ENCODE measurements at regions not wholly inside any gene's neighbourhood (a gene's known extent, or its start where the extent isn't known, plus 50 kb on each side); places are given as distances from the start of the nearest gene placed in this dataset.

GRCh38 chr9:2480255-2480837 lies 141.2 kb upstream of the VLDLR start:
- TF ChIP-seq EP300 (IDR thresholded peaks at IDR 0.05; ENCODE audit: borderline replicate concordance), result no peak
- TF ChIP-seq, protein P1, sequence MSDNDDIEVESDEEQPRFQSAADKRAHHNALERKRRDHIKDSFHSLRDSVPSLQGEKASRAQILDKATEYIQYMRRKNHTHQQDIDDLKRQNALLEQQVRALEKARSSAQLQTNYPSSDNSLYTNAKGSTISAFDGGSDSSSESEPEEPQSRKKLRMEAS (IDR thresholded peaks at IDR 0.05), result no peak
- TF ChIP-seq, protein P2, sequence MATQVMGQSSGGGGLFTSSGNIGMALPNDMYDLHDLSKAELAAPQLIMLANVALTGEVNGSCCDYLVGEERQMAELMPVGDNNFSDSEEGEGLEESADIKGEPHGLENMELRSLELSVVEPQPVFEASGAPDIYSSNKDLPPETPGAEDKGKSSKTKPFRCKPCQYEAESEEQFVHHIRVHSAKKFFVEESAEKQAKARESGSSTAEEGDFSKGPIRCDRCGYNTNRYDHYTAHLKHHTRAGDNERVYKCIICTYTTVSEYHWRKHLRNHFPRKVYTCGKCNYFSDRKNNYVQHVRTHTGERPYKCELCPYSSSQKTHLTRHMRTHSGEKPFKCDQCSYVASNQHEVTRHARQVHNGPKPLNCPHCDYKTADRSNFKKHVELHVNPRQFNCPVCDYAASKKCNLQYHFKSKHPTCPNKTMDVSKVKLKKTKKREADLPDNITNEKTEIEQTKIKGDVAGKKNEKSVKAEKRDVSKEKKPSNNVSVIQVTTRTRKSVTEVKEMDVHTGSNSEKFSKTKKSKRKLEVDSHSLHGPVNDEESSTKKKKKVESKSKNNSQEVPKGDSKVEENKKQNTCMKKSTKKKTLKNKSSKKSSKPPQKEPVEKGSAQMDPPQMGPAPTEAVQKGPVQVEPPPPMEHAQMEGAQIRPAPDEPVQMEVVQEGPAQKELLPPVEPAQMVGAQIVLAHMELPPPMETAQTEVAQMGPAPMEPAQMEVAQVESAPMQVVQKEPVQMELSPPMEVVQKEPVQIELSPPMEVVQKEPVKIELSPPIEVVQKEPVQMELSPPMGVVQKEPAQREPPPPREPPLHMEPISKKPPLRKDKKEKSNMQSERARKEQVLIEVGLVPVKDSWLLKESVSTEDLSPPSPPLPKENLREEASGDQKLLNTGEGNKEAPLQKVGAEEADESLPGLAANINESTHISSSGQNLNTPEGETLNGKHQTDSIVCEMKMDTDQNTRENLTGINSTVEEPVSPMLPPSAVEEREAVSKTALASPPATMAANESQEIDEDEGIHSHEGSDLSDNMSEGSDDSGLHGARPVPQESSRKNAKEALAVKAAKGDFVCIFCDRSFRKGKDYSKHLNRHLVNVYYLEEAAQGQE (IDR thresholded peaks at IDR 0.05; ENCODE audit: low read depth), result no peak
- no peak for TF ChIP-seq CREB1 (IDR thresholded peaks at IDR 0.05; ENCODE audit: low read depth)
- TF ChIP-seq EGR1 (IDR thresholded peaks at IDR 0.05), result no peak
- TF ChIP-seq TEAD4 (IDR thresholded peaks at IDR 0.05), result no peak
- no peak for TF ChIP-seq RAD21 (IDR thresholded peaks at IDR 0.05; ENCODE audit: low read depth)
- TF ChIP-seq YY1 (IDR thresholded peaks at IDR 0.05; ENCODE audit: low read depth), result no peak
- no peak for TF ChIP-seq ZBTB7A (IDR thresholded peaks at IDR 0.05; ENCODE audit: low read depth)
- TF ChIP-seq CEBPB (IDR thresholded peaks at IDR 0.05), result no peak
- no peak for TF ChIP-seq NFIC (IDR thresholded peaks at IDR 0.05)
- TF ChIP-seq TAF1 (IDR thresholded peaks at IDR 0.05; ENCODE audit: low read depth), result no peak
- TF ChIP-seq, protein P3, sequence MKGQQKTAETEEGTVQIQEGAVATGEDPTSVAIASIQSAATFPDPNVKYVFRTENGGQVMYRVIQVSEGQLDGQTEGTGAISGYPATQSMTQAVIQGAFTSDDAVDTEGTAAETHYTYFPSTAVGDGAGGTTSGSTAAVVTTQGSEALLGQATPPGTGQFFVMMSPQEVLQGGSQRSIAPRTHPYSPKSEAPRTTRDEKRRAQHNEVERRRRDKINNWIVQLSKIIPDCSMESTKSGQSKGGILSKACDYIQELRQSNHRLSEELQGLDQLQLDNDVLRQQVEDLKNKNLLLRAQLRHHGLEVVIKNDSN (IDR thresholded peaks at IDR 0.05), result no peak
